NOMO-1 treated with dmso at 0.1 percent for 144 hours (cell line): ENCODE measurements at regions not wholly inside any gene's neighbourhood (a gene's known extent, or its start where the extent isn't known, plus 50 kb on each side); places are given as distances from the start of the nearest gene placed in this dataset.

Experiments
- DNase-seq: peaks from one replicate; lab custom pipeline; 2025; ENCODE audit not compliant: unreplicated experiment; lab: John Stamatoyannopoulos, UW

DNA sequence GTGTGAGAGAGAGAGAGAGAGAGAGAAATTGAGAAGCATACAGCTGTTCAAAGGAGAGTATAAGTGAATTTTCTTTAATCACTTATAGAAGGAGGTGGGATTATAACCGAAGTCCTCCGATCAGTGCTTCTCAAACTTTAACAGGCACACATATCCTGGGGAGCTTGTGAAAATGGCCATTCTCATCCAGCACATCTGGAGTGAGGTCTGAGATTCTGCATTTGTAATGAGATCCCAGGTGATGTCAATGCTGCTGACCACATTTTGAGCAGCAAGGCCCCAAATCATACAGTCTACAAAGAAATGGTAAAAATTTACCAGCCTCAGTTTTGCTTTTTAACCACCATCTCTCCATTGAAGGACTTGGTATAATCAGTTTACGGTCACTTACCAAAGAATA is 219.0 kb downstream of the PTEN start:
- DNase-seq, result no peak

DNA sequence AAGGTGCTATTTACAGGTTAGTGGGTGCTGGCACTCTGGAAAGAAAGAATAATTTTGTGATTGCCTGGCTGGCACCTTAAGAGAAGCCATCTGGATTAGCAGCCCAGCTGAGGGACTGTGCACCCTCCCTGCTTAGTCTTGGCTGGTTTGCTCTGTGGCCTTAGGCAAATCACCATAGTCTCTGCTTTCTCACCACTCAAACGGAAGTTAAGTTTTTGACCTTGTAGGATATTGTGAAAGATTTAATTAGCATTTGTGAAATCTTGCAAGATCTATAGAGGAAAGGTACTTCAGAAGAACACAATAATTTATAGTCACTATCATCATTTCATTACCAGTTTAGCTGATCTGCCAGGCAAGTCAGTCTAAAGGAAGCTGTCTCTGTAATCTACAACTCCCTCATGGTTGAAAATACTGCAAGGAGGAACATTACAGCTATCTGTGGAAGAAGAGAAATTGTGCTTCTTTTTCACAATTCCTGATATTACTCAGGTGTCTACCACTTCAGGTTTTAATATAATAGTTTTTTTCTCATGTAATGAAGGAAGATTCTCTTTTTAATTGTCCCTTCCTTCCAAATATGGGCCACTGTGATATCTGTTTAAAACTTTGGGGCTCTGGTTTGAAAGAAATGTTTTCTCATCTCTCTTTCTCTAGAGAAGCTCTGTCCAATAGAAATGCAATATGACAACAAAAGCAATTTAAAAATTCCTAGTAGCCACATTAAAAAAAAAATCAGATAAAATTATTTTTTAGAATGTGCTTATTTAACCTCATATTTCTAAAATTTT is 219.6 kb downstream of the PTEN start:
- peak; percentile 91 for DNase-seq

DNA sequence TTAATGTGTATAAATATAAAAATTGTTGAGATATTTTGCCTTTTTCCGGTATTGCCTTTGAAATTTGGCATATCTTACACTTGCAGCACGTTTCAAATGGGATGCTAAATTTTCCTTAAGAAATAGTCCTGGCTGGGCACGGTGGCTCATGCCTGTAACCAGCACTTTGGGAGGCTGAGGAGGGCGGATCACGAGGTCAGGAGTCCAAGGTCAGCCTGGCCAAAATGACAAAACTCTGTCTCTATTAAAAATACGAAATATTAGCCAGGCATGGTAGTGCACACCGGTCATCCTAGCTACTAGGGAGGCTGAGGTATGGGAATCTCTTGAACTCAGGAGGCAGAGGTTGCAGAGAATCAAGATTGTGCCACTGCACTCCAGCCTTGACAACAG is 220.2 kb downstream of the PTEN start:
- DNase-seq, result no peak

DNA sequence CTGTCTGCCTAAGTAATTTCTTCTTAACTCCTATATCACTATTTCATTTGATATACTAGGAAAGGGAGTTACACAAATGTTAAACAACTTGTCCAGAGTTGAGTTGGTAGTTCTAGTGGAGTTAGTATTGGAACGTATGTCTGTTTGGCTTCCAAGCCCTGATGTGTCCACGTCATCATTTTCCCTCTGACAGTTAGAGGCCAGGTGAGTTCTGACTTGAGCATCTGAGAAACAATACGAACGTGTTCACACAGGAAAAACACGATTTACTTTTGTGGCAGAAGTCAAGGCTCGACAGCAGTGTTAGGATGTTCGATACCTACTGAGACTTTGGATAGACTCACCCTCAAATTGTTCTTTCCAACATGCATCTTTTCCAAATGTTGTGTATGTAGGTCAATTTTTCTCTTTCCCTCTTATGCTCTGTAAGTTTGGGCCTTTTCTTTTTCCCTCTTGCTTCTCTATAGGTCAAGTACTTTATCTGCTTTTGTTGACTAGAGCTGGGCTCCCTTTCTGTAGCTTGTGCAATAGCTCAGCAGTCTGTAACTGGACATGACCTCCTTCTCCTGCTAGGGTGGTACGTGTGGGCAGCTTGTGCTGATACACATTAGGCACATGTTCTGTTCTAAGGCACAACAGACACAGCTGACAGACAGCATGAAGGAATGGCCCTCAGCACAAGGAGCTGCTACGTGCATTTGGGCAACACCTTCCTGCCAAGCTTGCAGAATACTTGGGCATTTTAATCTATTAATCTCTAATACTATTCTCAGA is 222.9 kb downstream of the PTEN start:
- DNase-seq, result no peak

DNA sequence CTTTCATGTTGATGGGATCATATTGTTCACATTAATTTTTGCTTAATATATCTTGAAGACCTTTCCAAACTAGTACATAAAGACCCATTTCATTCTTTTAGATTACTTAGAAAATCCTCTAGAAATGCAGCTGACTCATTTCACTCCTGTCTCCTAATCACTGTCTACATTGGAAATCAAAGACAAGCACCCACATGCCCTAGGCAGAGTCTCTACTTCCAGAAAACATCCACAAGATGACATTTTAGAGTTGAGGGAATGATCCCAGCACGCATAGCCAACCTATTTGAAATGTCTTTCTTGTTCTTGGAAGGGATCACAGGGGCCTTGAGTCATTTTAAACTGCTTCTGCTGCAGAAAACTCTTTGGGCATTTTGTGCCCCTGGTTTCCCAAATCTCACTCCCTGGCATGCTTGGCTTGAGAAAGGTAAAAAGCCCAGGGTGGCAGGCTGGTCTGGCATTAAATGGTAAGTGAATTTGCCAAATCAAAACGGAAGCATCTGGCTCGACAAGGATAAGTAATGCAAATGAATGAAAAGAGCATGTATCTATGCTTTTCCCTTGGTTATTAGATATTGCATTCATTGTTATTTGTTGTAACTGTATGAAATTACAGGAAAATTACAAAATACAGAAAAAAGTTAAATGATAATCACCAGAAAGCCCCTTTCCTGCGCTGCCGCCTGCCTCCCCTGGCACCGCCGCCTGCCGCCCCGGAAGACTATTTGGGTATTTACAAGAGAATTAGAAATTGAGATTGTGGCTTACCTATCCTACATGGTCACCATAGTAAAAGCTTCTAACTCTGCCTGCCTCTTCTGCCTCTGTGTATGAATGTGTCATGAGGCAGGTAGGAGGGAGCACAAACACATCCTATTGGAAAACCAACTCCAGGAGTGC is 225.3 kb downstream of the PTEN start:
- DNase-seq, result no peak

DNA sequence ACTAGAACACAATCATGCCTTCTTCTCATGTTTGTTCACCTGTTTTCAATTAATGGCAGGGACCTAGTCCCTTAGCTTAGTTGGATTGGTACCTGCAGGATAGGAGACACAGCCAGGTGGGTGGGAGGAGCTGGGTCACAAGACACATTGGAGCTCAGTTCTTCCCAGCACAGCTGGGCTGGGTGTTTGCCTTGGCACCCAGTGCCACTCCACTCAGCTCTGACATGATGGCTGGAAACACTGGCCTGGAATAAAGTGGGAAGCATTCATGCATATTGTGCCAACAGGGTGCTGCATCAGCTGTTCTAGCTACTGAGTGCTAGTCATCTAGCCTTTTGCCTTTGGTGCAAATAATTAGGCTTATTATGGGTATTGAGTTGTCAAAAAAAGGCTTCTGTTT is 226.1 kb downstream of the PTEN start:
- no peak for DNase-seq

DNA sequence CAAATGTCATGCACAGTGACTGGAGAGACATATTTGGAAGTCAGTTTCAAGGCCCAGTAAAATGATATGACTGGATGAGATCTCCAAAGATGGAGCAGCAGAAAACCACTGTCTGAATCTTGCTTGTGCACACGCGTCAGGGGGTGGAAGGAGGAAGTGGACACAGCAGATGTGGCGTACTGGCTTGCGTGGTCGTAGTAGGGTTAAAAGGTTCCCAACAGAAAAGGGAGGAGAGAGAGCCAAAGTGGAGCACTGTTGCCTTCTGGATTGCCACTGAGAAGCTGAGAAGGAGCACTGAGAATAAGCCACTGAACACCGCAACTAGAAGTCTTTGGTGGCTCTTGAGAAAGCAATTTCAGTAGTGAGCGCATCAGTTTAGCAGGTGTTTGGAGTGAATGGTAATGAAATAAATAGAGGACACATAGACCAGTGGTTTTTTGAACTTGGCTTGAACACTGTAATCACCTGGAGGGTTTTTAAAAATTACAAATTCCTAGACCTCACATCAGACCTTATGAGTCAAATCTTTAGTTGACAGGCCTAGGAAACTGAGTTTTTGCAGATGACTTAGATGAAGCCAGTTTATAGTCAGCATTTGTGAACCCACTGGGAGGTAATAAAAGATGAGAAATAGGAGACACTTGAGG is 227.3 kb downstream of the PTEN start:
- no peak for DNase-seq

DNA sequence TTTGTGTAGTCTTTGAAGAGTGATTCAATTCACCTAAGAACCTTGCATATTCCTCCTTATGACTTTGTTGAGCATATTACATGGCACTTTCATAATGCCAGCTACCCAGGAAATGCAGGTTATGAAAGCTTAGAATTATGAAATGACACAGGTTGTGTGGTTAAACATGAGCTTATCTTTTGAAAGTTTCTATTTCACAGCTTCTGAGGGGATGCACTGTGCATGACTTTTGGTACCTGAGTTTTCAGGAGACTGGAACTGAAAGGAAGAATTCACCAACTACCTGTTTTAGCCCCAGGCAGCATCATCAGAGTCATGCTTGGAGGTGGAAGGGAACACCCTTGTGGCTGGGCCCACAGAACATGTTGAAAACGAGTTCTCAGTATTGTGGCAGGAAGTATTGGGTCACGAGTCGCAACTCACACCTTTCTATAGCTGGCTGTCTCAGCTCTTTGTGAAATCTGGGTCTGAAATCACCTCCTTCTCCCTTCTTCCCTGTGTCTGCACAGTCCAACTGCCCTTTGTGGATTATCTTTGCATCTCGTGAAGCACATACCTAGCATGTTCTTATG is 228.2 kb downstream of the PTEN start:
- DNase-seq, result peak; percentile 70

DNA sequence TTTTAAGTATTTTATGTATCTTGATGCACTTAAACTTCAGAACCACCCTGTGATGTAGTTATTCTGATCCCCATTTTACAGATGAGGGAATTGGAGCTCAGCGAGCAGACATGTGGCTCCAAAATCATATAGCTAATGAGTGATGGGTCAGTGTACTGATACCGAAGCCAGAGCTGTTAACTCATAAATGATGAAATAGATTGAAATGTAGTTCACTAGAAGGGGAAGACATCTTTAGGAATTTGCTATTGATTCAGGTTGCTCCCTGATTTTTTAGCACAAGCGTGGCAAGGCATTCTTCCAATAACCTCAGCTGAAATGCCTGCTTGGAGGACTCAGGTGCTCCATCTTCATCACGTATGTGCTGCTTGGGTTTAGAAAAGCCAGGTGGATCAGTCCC is 228.8 kb downstream of the PTEN start:
- no peak for DNase-seq

DNA sequence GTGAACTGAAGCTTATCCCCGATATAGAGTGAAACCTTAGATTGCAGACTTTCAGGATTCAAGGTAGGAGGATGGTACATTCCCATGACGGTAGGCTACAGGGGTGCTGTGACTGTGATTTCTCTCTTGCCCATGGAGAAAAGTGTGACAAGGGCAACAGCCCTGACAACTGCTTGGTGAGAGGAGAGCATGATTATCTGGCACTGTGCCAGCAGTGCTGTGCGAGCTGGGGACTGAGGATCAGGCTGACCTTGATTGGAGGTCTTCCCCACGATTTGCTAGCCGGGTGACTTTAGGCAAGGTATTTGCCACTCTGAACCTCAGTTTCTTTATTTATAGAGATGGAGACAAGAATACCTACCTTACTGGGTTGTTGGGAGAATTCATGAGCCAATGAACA is 229.5 kb downstream of the PTEN start:
- no peak for DNase-seq

DNA sequence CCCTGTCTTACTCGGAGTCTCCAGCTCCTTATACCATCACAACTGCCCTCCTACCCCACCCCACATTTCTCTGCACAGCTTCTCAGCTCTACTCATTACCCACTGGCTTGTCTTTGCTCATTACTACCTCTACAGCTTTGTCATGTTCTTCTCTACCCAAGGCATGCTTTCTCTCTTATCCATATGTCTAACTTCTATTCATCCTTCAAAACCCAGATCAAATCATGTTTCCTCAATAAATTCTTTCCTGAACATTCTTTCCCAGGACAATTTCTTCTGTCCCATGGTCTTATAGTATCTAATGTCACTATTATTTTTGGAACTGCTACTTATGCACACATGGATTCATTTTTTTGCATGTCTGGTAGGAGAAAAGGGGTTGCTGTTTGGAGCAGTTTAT is 231.4 kb downstream of the PTEN start:
- no peak for DNase-seq

DNA sequence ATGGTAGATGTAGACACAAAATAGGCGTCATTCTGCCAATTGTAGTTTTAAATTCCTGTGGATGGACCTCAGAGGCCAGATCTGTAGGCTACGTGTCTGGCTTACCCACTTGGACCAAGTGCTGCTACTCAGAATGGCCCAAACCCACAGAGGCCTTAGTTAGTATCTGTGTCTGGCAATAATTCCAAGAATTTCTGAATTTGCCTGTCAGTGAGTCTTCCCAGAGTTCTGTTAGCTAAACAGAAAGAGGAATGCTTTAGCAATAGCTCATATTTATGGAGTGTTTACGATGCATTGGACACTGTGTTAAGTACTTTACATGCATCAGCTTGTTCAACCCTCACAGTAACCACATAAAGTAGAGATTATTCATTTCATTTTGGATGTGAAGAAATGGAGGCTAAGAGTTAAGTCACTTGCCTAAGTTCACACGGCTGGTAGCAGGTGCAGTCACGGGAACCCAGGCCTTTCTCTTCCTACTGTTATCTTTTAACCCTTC is 231.8 kb downstream of the PTEN start:
- DNase-seq, result no peak

DNA sequence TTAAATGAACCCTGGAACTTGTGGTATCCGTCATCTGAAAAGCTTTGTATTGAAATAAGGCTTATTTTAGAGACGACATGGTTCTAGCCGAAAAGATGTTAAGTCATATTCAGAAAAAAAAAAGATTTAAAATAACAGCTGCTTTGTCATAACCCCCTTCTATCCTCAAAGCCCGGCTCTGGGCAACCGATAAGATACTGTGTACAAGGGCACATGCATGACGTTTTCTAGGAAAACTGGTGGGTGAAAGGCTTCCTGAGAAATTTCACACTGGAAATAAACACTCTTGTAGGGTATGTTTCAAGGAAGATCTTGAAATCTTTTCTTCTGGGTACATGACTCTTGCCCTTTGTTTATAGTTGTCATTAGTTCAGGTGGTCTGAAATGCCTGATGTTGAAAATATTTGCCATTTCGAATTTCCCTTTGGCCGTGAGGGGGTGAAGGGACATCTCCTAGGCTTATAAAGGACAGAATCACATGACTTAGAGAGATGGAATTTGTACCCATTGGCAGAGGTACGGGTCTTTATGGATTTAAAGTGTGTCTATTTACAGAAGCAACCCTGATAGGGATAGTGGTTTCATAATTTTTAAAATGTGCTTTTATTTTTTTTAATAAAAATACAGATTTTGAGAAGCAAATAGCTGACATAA is 232.5 kb downstream of the PTEN start:
- DNase-seq, result no peak

DNA sequence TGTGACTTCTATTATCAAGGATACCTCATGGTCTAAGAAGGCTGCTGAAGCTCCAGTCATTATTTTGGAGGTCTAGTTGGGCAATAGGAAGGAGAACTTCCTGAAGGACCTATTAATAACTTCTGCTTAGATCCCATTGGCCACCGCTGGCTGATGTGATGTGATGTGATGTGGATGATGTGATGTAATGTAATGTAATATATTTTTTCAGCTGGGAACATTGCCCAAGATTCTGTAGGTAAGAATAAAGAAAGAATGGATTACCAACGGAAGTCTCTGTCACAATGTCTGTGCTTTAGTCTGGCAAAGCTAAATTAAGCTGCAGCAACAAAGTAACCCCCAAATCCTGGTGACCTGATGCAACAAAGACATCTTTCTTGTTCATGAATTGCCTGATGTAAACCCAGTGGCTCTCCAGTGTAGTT is 233.7 kb downstream of the PTEN start:
- DNase-seq, result peak; percentile 69

DNA sequence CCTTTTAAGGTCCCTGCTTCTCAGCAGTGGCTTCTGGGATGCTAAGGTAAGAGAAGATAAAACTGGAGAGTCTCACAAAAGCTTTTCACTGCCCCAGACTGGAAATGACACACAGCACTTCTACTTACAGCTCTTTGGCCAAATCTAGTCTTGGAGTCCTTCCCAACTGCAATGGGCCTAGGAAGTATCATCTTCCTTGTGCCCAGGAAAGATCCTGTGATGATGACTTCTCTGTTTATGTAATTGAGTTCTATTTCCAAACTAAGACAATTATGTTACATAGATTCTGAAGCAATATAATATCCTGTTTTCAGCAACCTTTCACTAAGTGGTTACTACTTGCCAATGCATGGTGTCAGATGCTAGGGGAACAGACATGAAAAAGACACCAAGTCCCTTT is 234.1 kb downstream of the PTEN start:
- no peak for DNase-seq

DNA sequence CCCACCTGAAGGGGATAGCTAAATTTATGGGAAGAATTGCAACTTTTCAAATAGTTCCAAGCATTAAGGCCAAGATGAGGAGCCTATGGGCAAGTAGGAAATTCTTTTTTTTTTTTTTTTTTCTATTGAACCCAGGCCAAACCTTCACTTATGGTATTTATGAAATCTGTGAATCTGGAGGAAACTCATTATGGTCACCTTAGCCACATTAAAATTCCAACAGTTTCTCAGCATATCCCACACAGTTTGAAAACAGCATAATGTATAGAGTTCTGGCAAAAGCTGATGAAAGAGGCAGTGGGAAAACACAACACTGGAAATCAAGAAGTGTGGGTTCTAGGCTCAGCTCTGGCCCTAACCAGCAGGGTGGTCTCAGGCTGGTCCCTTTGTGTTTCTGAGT is 236.9 kb downstream of the PTEN start:
- DNase-seq, result no peak

DNA sequence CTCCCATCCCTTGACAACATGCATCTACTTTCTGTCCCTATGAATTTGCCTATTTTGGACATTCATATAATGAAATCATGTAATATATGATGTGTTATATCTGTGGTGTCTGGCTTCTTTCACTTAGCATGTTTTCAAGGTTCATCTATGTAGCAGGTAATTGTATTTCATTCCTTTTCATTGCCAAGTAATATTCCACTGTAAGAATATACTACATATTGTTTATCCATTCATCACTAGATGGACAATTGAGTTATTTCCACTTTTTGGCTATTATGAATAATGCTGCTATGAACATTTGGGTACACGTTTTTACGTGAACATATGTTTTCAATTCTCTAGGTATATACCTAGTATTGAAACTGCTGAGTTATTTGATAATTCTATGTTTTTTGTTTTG is 238.2 kb downstream of the PTEN start:
- DNase-seq, result no peak

DNA sequence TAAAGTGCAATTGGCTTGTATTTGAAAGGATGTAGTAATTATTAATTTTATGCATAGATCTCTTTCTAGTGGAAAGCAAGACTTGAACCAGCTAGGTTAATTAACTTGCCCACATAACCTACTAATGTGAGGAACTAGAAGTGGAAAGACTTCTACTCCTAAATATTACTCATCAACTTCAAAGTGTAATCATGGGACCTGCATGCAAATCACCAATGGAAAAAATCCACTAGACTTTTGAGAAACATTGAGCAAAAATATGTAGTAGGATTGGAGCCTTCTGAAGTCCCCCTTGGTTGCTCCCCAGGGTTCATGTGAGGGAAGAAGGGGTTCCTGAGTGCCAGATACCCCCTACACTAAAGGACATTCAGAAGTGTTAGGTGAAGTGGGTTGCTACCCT is 240.2 kb downstream of the PTEN start:
- DNase-seq, result no peak

DNA sequence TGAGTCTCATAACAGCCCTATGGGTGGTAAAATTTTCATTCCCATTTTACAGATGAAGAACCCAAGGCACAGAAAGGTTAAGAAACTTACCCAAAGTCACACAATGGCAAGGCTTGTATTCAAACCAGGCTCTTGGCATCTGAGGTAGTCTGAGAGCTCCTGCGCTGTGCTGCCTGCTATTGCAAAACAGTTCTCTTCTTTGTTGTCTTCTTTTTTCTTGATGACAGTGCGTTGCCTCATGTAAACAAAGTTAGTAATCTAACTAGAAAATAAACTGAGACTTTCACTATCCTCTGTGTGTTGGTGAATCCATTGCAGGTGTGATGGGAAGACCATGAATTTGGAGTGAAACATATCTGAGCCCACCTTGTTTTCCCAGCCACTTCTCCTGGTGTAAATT is 240.8 kb downstream of the PTEN start:
- DNase-seq, result no peak

DNA sequence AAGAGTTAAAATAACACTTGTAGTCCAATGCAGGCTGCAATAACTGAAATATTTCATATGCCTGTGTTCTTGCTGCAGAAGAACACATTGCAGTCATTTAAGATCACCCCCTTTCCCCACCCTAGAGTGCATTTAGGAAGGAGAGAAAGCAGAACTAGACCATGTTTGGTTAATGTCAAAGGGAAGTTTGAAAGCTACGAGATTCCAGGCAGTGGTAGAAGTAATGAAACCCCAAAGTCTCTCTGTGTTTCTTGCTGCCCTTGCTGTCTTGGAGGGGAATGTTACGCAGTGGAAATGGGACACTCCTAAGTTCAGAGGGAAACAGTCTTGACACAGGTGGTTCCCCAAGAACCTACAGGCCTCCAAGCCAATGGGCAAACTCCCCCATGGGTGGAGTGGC is 242.9 kb downstream of the PTEN start:
- peak; percentile 76 for DNase-seq
